Ishikawa (cell line): ENCODE measurements at regions not wholly inside any gene's neighbourhood (a gene's known extent, or its start where the extent isn't known, plus 50 kb on each side); places are given as distances from the start of the nearest gene placed in this dataset.

ENCODE experiments used
- EGR1 ChIP-seq: IDR thresholded peaks from 2 replicates; pipeline ENCODE4 v1.6.1; 2012
- EP300 ChIP-seq: IDR thresholded peaks from 2 replicates; pipeline ENCODE4 v1.6.1; 2012; ENCODE audit warnings: borderline replicate concordance
- RAD21 ChIP-seq: IDR thresholded peaks from 2 replicates; pipeline ENCODE4 v1.6.1; 2012; ENCODE audit warnings: low read depth
- YY1 ChIP-seq: IDR thresholded peaks from 2 replicates; pipeline ENCODE4 v1.6.1; 2012; ENCODE audit warnings: low read depth
- TF ChIP-seq, protein P1 (sequence below): IDR thresholded peaks from 2 replicates; pipeline ENCODE4 v1.6.1; 2012
- TF ChIP-seq, protein P2 (sequence below): IDR thresholded peaks from 2 replicates; pipeline ENCODE4 v1.6.1; 2012; ENCODE audit warnings: low read depth, mild to moderate bottlenecking

DNA sequence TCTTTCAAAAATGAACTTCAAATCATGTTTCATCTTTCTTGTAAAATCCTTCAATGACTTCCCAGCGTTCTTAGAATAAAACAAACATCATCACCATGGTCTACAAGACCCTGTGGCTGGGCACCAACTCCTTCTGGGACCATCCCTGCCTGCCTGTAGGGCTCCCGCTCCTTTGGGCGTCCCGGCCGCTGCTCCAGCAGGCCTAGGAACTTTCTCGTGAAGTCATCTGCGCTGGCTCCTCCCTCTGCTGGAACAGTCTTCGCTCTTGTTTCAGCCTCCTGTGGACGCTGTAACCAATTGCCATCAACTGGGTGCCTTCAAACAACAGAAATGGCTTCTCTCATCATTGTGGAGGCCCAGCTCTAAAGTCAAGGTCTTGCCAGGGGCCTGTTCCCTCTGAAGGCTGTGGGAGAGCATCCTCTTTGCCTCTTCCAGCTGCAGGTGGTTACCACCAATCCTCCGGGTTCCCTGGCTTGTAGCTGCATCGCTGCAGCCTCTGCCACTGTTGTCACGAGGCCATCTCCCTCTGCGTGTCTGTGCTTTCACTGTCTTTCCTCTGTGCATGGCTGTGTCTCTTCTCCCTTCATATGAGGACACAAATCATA lies 185.5 kb upstream of the SDK2 start:
- no peak for TF ChIP-seq YY1
- TF ChIP-seq, protein P1, sequence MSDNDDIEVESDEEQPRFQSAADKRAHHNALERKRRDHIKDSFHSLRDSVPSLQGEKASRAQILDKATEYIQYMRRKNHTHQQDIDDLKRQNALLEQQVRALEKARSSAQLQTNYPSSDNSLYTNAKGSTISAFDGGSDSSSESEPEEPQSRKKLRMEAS: no peak
- TF ChIP-seq, protein P2, sequence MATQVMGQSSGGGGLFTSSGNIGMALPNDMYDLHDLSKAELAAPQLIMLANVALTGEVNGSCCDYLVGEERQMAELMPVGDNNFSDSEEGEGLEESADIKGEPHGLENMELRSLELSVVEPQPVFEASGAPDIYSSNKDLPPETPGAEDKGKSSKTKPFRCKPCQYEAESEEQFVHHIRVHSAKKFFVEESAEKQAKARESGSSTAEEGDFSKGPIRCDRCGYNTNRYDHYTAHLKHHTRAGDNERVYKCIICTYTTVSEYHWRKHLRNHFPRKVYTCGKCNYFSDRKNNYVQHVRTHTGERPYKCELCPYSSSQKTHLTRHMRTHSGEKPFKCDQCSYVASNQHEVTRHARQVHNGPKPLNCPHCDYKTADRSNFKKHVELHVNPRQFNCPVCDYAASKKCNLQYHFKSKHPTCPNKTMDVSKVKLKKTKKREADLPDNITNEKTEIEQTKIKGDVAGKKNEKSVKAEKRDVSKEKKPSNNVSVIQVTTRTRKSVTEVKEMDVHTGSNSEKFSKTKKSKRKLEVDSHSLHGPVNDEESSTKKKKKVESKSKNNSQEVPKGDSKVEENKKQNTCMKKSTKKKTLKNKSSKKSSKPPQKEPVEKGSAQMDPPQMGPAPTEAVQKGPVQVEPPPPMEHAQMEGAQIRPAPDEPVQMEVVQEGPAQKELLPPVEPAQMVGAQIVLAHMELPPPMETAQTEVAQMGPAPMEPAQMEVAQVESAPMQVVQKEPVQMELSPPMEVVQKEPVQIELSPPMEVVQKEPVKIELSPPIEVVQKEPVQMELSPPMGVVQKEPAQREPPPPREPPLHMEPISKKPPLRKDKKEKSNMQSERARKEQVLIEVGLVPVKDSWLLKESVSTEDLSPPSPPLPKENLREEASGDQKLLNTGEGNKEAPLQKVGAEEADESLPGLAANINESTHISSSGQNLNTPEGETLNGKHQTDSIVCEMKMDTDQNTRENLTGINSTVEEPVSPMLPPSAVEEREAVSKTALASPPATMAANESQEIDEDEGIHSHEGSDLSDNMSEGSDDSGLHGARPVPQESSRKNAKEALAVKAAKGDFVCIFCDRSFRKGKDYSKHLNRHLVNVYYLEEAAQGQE: no peak
- TF ChIP-seq EP300: no peak
- no peak for TF ChIP-seq RAD21
- no peak for TF ChIP-seq EGR1
